Trophoblast cell (in vitro differentiated cells and primary cell): ENCODE measurements at regions not wholly inside any gene's neighbourhood (a gene's known extent, or its start where the extent isn't known, plus 50 kb on each side); places are given as distances from the start of the nearest gene placed in this dataset.

ENCODE experiments used
- DNase-seq, 2 donors: peaks; one replicate each; pipeline ENCODE4 v3.0.0-alpha.2; 2016
- H2AFZ ChIP-seq: 2 replicates; pipeline ENCODE4 v1.6.1; 2013; ENCODE audit warnings: low read length, moderate library complexity, mild to moderate bottlenecking; ENCODE audit not compliant: insufficient read depth, poor library complexity
- H2AK5ac ChIP-seq: 2 replicates; pipeline ENCODE4 v1.6.1; 2013; ENCODE audit warnings: mild to moderate bottlenecking, low read length
- H2BK120ac ChIP-seq: 2 replicates; pipeline ENCODE4 v1.6.1; 2013; ENCODE audit warnings: low read length, mild to moderate bottlenecking, moderate library complexity; ENCODE audit not compliant: insufficient read depth, poor library complexity
- H2BK12ac ChIP-seq: 2 replicates; pipeline ENCODE4 v1.6.1; 2013; ENCODE audit warnings: mild to moderate bottlenecking, low read length, moderate library complexity
- H2BK5ac ChIP-seq: 2 replicates; pipeline ENCODE4 v1.6.1; 2013; ENCODE audit warnings: low read length, low read depth, moderate library complexity, mild to moderate bottlenecking; ENCODE audit not compliant: poor library complexity
- H3K14ac ChIP-seq: 2 replicates; pipeline ENCODE4 v1.6.1; 2013; ENCODE audit warnings: mild to moderate bottlenecking, low read length
- H3K18ac ChIP-seq: 2 replicates; pipeline ENCODE4 v1.6.1; 2013; ENCODE audit warnings: mild to moderate bottlenecking, low read length
- H3K23ac ChIP-seq: 2 replicates; pipeline ENCODE4 v1.6.1; 2013; ENCODE audit warnings: low read length
- H3K27ac ChIP-seq: 2 replicates; pipeline ENCODE4 v1.5.1; 2013; ENCODE audit warnings: low read depth, mild to moderate bottlenecking, inconsistent platforms, low read length, moderate library complexity
- H3K27me3 ChIP-seq: 2 replicates; pipeline ENCODE4 v1.6.1; 2013; ENCODE audit warnings: inconsistent platforms, mild to moderate bottlenecking, low read length, moderate library complexity; ENCODE audit not compliant: insufficient read depth
- H3K36me3 ChIP-seq, 2 experiments: 1 replicate in 1 of 2; 2 replicates in 1 of 2; pipeline ENCODE4 v1.6.1; 2013; ENCODE audit warnings: low read length in 2 of 2, mild to moderate bottlenecking in 2 of 2, moderate library complexity in 1 of 2; ENCODE audit not compliant: insufficient read depth in 2 of 2, control insufficient read depth in 1 of 2
- H3K4ac ChIP-seq: 2 replicates; pipeline ENCODE4 v1.6.1; 2013; ENCODE audit warnings: low read depth, mild to moderate bottlenecking, low read length, moderate library complexity
- H3K4me1 ChIP-seq, 2 experiments: 1 replicate in 1 of 2; 2 replicates in 1 of 2; pipeline ENCODE4 v1.6.1; 2013; ENCODE audit warnings: low read length in 2 of 2, mild to moderate bottlenecking in 2 of 2, moderate library complexity in 1 of 2; ENCODE audit not compliant: insufficient read depth in 2 of 2, control insufficient read depth in 1 of 2
- H3K4me2 ChIP-seq: 2 replicates; pipeline ENCODE4 v1.6.1; 2013; ENCODE audit warnings: inconsistent platforms, mild to moderate bottlenecking, low read length, moderate library complexity
- H3K4me3 ChIP-seq: 2 replicates; pipeline ENCODE4 v1.5.1; 2013; ENCODE audit warnings: mild to moderate bottlenecking, low read depth, low read length, inconsistent platforms
- H3K79me1 ChIP-seq: one replicate; pipeline ENCODE4 v1.6.1; 2013; ENCODE audit warnings: low read length
- H3K79me2 ChIP-seq: 2 replicates; pipeline ENCODE4 v1.6.1; 2013; ENCODE audit warnings: low read length, mild to moderate bottlenecking; ENCODE audit not compliant: control insufficient read depth, insufficient read depth, poor library complexity
- H3K9ac ChIP-seq: 2 replicates; pipeline ENCODE4 v1.6.1; 2013; ENCODE audit warnings: mild to moderate bottlenecking, low read length
- H3K9me3 ChIP-seq: 2 replicates; pipeline ENCODE4 v1.6.1; 2013; ENCODE audit warnings: low read depth, mild to moderate bottlenecking, control low read depth, inconsistent platforms, low read length; ENCODE audit not compliant: insufficient read depth
- H4K12ac ChIP-seq: 2 replicates; pipeline ENCODE4 v1.6.1; 2013; ENCODE audit warnings: low read depth, mild to moderate bottlenecking, low read length, moderate library complexity
- H4K8ac ChIP-seq: 2 replicates; pipeline ENCODE4 v1.6.1; 2013; ENCODE audit warnings: low read depth, mild to moderate bottlenecking, low read length, moderate library complexity
- H4K91ac ChIP-seq: one replicate; pipeline ENCODE4 v1.6.1; 2013; ENCODE audit warnings: low read depth, mild to moderate bottlenecking, low read length, moderate library complexity
- WGBS: extraction: QIAGEN DNeasy Blood & Tissue Kit; methylation state at CpG from one replicate; pipeline ENCODE4 v1.1.7; 2013; ENCODE audit warnings: missing lambda C conversion rate; ENCODE audit not compliant: insufficient read length, insufficient coverage; ENCODE audit errors: extremely low coverage; 5-methylcytosine and 5-hydroxymethylcytosine counted together

- no peaks in the 10 kb centered on the region for H3K79me1 ChIP-seq
- H3K4me2 ChIP-seq: no peak overlapping the region
- no peak overlapping the region for H3K14ac ChIP-seq
- no peak for DNase-seq
- peaks cover 1% of the 10 kb centered on the region for H3K9me3 ChIP-seq
- H4K91ac ChIP-seq: no peak overlapping the region
- H2AFZ ChIP-seq: no peak overlapping the region
- H3K4me3 ChIP-seq: no peak overlapping the region
- H2BK120ac ChIP-seq: no peak overlapping the region
- H3K4me1 ChIP-seq: no peaks in the 10 kb centered on the region
- no peak overlapping the region for H3K9ac ChIP-seq
- no peak overlapping the region for H4K8ac ChIP-seq
- H3K23ac ChIP-seq: no peak overlapping the region
- H2BK12ac ChIP-seq: no peak overlapping the region
- no peaks in the 10 kb centered on the region for H3K27me3 ChIP-seq
- H2BK5ac ChIP-seq: no peak overlapping the region
- no CpG with 5 or more reads among the region's 5 CpGs for WGBS
- H3K79me2 ChIP-seq: no peaks in the 10 kb centered on the region
- no peak overlapping the region for H3K27ac ChIP-seq
- no peak overlapping the region for H3K4ac ChIP-seq
- no peaks in the 10 kb centered on the region for H3K36me3 ChIP-seq
- H2AK5ac ChIP-seq: no peak overlapping the region
- no peak overlapping the region for H3K18ac ChIP-seq
- H4K12ac ChIP-seq: no peak overlapping the region
Measured at GRCh38 chr2:129274918-129275317, 704.5 kb upstream of the RAB6C start.

GRCh38 chr2:129275706-129276105, 703.8 kb upstream of the RAB6C start:
- Histone ChIP-seq H2AK5ac (no peak overlapping the region), H3K79me2 (no peaks in the 10 kb centered on the region), H3K4me1 (no peaks in the 10 kb centered on the region), H3K27ac (no peak overlapping the region), H3K18ac (no peak overlapping the region), H3K4me3 (no peak overlapping the region), H4K8ac (no peak overlapping the region), H4K12ac (no peak overlapping the region), H3K9ac (no peak overlapping the region), H2BK5ac (no peak overlapping the region), H3K4me2 (no peak overlapping the region), H3K23ac (no peak overlapping the region), H2AFZ (no peak overlapping the region), H3K27me3 (no peaks in the 10 kb centered on the region), H3K79me1 (no peaks in the 10 kb centered on the region), H2BK120ac (no peak overlapping the region), H3K4ac (no peak overlapping the region), H4K91ac (no peak overlapping the region), H3K9me3 (peaks cover 2% of the 10 kb centered on the region), H2BK12ac (no peak overlapping the region), H3K14ac (no peak overlapping the region), H3K36me3 (no peaks in the 10 kb centered on the region)
- no CpG with 5 or more reads among the region's 3 CpGs for WGBS
- DNase-seq: no peak

- no peak overlapping the region for H3K14ac ChIP-seq
- no peaks in the 10 kb centered on the region for H3K36me3 ChIP-seq
- no peak overlapping the region for H4K12ac ChIP-seq
- H2BK12ac ChIP-seq: no peak overlapping the region
- H3K79me2 ChIP-seq: no peaks in the 10 kb centered on the region
- H3K79me1 ChIP-seq: no peaks in the 10 kb centered on the region
- no peak for DNase-seq
- no peaks in the 10 kb centered on the region for H3K4me1 ChIP-seq
- H3K27me3 ChIP-seq: no peaks in the 10 kb centered on the region
- H3K23ac ChIP-seq: no peak overlapping the region
- H3K9ac ChIP-seq: no peak overlapping the region
- H3K9me3 ChIP-seq: peaks cover 2% of the 10 kb centered on the region
- no CpG with 5 or more reads among the region's 5 CpGs for WGBS
- H2BK5ac ChIP-seq: no peak overlapping the region
- H4K91ac ChIP-seq: no peak overlapping the region
- H4K8ac ChIP-seq: no peak overlapping the region
- no peak overlapping the region for H3K4me3 ChIP-seq
- no peak overlapping the region for H2AK5ac ChIP-seq
- no peak overlapping the region for H2BK120ac ChIP-seq
- H3K4ac ChIP-seq: no peak overlapping the region
- H3K18ac ChIP-seq: no peak overlapping the region
- H2AFZ ChIP-seq: no peak overlapping the region
- H3K27ac ChIP-seq: no peak overlapping the region
- H3K4me2 ChIP-seq: no peak overlapping the region
Measured at GRCh38 chr2:129276978-129277584, 702.4 kb upstream of the RAB6C start.

GRCh38 chr2:129277585-129277981, 701.9 kb upstream of the RAB6C start:
- Histone ChIP-seq H2AK5ac (no peak overlapping the region), H3K36me3 (no peaks in the 10 kb centered on the region), H4K12ac (no peak overlapping the region), H3K9me3 (peaks cover 2% of the 10 kb centered on the region), H3K27ac (no peak overlapping the region), H3K27me3 (no peaks in the 10 kb centered on the region), H2BK5ac (no peak overlapping the region), H4K8ac (no peak overlapping the region), H3K9ac (no peak overlapping the region), H3K18ac (no peak overlapping the region), H2BK12ac (no peak overlapping the region), H3K14ac (no peak overlapping the region), H3K4ac (no peak overlapping the region), H3K4me2 (no peak overlapping the region), H2BK120ac (no peak overlapping the region), H3K4me1 (no peaks in the 10 kb centered on the region), H2AFZ (no peak overlapping the region), H3K23ac (no peak overlapping the region), H3K79me1 (no peaks in the 10 kb centered on the region), H3K79me2 (no peaks in the 10 kb centered on the region), H3K4me3 (no peak overlapping the region), H4K91ac (no peak overlapping the region)
- WGBS: no CpG with 5 or more reads among the region's 2 CpGs
- no peak for DNase-seq
